ENCODE measurements at regions not wholly inside any gene's neighbourhood (a gene's known extent, or its start where the extent isn't known, plus 50 kb on each side); places are given as distances from the start of the nearest gene placed in this dataset.

DNA sequence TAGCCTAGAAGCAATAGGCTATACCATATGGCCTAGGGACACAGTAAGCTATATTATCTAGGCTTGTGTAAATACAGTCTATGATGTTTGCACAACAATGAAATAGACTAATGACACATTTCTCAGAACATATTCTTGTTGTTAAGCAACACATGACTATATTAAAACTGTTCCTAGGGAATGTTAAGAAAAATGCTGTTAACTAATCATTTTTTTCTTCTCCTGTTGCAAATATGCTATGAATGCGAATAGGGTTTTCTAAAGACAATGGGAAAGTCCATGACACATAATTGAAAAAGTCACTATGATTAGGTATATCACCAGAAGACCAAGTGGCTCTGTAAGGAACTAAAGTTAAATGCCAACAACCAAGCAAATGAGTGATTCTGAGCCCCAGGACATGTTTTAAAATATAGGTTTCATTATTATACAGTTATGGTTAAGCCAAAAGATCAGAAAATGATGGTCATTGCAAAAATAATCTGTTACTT lies 454.0 kb upstream of the SORCS1 start:
- Histone ChIP-seq H3K9me3 (ENCODE audit: control insufficient read depth, low read length) (no peaks in the 10 kb centered on the region), H3K4me3 (ENCODE audit: low read length in 2 of 2) (no peak overlapping the region), H3K36me3 (ENCODE audit: control insufficient read depth in 1 of 2, insufficient read depth in 2 of 2, low read length in 1 of 2) (no peaks in the 10 kb centered on the region), H3K4me1 (ENCODE audit: control insufficient read depth in 1 of 2, insufficient read depth in 2 of 2, low read length in 2 of 2) (no peaks in the 10 kb centered on the region), H3K27me3 (ENCODE audit: control insufficient read depth in 1 of 2, insufficient read depth in 2 of 2, low read length in 1 of 2) (no peaks in the 10 kb centered on the region), H3K27ac (ENCODE audit: low read depth in 1 of 2, low read length in 2 of 2) (no peak overlapping the region)
- ATAC-seq (ENCODE audit: low FRiP score) (no peak), DNase-seq (no peak)
- WGBS, 2 donors: 91 to 96% methylated on average over 1 of the region's 1 CpG
- intact Hi-C loops (cut with DNase I): no loop called here

DNA sequence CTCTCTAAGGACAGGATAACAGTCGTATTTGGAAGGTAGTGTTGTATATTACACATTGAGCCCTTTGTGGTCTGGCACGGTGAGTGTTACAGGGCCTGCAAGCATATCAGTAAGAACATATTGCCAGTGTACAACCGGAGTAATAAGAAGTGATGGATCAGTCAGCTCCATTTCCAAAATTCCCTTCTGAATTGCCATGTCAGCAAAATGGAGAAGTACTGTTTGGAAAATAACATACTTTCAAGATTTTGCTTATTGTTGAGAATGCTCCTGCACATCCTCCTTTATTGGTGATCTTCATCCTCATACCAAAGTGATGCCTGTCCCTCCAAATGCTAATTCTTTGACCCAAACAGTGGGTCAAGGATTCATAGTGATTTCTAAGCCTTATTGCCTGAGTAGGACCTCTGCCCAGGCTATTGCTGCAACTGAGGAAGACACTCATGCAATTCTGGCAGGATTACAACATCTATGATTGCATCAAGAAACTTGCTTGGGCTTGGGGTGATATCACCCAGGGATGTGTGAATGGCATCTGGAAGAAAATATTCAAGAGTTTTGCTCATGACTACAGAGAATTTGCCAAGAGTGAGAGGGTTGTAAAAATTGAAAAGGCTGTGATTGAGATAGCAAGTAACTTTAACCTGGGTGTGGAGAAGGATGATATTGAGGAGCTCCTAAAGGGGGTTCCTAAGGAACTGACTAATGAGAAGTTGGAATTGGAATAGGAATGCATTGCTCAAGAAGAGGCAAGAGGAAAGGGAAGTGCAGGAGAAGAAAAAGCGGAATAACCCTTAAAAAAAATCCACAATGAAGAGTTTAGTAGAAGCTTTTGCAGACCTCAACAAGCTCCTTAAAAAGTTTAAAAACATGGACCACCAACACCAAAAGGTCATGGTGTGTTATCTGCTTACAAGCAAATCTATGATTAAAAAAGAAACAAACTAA lies 452.2 kb upstream of the SORCS1 start:
- no peaks in the 10 kb centered on the region for H3K36me3 ChIP-seq (ENCODE audit: control insufficient read depth in 1 of 2, insufficient read depth in 2 of 2, low read length in 1 of 2)
- no peaks in the 10 kb centered on the region for H3K4me1 ChIP-seq (ENCODE audit: control insufficient read depth in 1 of 2, insufficient read depth in 2 of 2, low read length in 2 of 2)
- DNase-seq (no peak), ATAC-seq (ENCODE audit: low FRiP score) (no peak)
- intact Hi-C loops (cut with DNase I): no loop called here
- no peaks in the 10 kb centered on the region for H3K9me3 ChIP-seq (ENCODE audit: control insufficient read depth, low read length)
- H3K27ac ChIP-seq (ENCODE audit: low read depth in 1 of 2, low read length in 2 of 2): no peak overlapping the region
- 84 to 86% methylated on average over 4 of the region's 4 CpGs for WGBS, 2 donors
- no peak overlapping the region for H3K4me3 ChIP-seq (ENCODE audit: low read length in 2 of 2)
- no peaks in the 10 kb centered on the region for H3K27me3 ChIP-seq (ENCODE audit: control insufficient read depth in 1 of 2, insufficient read depth in 2 of 2, low read length in 1 of 2)

DNA sequence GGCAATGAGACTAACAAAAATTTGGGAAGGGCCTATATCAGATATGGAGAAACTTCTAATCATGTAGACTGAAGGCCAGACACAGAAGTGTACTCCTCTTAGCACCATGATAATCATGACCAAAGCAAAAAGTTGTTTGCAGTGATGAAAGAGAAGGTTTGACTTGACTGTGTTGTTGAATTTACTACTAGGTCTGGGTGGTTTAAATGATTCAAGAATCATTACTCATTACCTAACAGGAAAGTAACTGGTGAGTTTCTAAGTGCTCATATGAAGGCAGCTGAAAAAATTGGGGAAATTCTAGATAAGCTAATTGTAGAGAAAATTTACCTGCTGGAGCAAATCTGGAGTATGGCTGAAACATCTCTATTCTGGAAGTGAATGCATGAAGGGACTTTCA lies 451.5 kb upstream of the SORCS1 start:
- Histone ChIP-seq H3K4me1 (ENCODE audit: control insufficient read depth in 1 of 2, insufficient read depth in 2 of 2, low read length in 2 of 2) (no peaks in the 10 kb centered on the region), H3K36me3 (ENCODE audit: control insufficient read depth in 1 of 2, insufficient read depth in 2 of 2, low read length in 1 of 2) (no peaks in the 10 kb centered on the region), H3K27ac (ENCODE audit: low read depth in 1 of 2, low read length in 2 of 2) (no peak overlapping the region), H3K27me3 (ENCODE audit: control insufficient read depth in 1 of 2, insufficient read depth in 2 of 2, low read length in 1 of 2) (no peaks in the 10 kb centered on the region), H3K9me3 (ENCODE audit: control insufficient read depth, low read length) (no peaks in the 10 kb centered on the region), H3K4me3 (ENCODE audit: low read length in 2 of 2) (no peak overlapping the region)
- DNase-seq (no peak), ATAC-seq (ENCODE audit: low FRiP score) (no peak)
- intact Hi-C loops (cut with DNase I): no loop called here

DNA sequence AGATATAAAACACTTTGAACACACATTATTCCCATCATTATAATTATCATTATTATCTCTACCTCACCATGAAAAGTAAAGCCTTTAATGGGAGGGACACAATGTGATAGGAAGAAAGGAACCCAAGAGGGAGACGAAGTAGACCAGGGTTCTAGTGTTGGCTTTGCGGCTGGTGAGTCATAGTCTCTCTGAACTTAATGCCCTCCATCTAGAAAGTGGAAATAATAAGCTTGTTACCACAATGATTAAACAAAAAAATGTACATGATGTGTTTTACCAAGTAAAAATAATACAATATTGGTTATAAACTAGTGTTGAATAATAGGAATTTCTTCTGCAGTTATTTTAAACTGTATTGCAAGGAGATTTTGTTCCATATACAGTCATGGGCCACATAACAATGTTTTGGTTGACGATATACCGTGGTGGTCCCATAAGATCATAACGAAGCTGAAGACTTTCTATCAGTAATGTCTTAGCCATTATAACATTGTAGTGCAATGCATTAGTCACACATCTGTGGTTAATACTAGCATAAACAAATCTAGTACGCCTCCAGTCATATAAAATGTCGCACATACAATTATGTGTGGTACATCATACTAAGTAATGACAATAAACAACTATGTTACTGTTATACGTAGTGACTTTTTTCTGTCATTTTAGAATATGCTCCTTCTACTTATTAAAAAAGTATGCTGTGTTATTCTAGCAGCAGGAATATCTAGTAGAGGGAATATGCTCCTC lies 450.6 kb upstream of the SORCS1 start:
- no peak for ATAC-seq (ENCODE audit: low FRiP score)
- H3K4me3 ChIP-seq (ENCODE audit: low read length in 2 of 2): no peak overlapping the region
- intact Hi-C loops (cut with DNase I): no loop called here
- no peak for DNase-seq
- no peaks in the 10 kb centered on the region for H3K4me1 ChIP-seq (ENCODE audit: control insufficient read depth in 1 of 2, insufficient read depth in 2 of 2, low read length in 2 of 2)
- H3K9me3 ChIP-seq (ENCODE audit: control insufficient read depth, low read length): no peaks in the 10 kb centered on the region
- no peak overlapping the region for H3K27ac ChIP-seq (ENCODE audit: low read depth in 1 of 2, low read length in 2 of 2)
- no peaks in the 10 kb centered on the region for H3K27me3 ChIP-seq (ENCODE audit: control insufficient read depth in 1 of 2, insufficient read depth in 2 of 2, low read length in 1 of 2)
- 74 to 88% methylated on average over 8 of the region's 8 CpGs for WGBS, 2 donors
- H3K36me3 ChIP-seq (ENCODE audit: control insufficient read depth in 1 of 2, insufficient read depth in 2 of 2, low read length in 1 of 2): no peaks in the 10 kb centered on the region

DNA sequence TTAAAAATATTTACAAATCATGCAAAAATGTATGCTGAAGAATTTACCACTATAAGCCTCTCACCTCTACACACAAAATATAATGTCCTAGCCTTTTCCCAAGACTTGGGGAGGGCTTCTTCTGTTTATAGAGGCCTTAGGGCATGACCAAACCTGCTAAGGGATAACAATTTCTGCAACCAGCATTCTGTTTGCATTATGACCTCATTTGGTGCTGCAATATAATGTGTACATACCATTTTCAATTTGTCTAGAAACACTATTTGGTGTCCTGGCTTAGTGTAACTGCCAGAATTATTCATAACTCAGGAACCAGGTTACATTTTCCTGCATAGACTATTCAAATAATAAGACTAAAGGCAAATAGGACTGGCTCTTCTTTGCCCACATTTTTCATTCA lies 446.6 kb upstream of the SORCS1 start:
- Histone ChIP-seq H3K4me3 (ENCODE audit: low read length in 2 of 2) (no peak overlapping the region), H3K27ac (ENCODE audit: low read depth in 1 of 2, low read length in 2 of 2) (no peak overlapping the region), H3K9me3 (ENCODE audit: control insufficient read depth, low read length) (no peaks in the 10 kb centered on the region), H3K4me1 (ENCODE audit: control insufficient read depth in 1 of 2, insufficient read depth in 2 of 2, low read length in 2 of 2) (no peaks in the 10 kb centered on the region), H3K36me3 (ENCODE audit: control insufficient read depth in 1 of 2, insufficient read depth in 2 of 2, low read length in 1 of 2) (no peaks in the 10 kb centered on the region), H3K27me3 (ENCODE audit: control insufficient read depth in 1 of 2, insufficient read depth in 2 of 2, low read length in 1 of 2) (no peaks in the 10 kb centered on the region)
- intact Hi-C loops (cut with DNase I): no loop called here
- ATAC-seq (ENCODE audit: low FRiP score) (no peak), DNase-seq (no peak)

DNA sequence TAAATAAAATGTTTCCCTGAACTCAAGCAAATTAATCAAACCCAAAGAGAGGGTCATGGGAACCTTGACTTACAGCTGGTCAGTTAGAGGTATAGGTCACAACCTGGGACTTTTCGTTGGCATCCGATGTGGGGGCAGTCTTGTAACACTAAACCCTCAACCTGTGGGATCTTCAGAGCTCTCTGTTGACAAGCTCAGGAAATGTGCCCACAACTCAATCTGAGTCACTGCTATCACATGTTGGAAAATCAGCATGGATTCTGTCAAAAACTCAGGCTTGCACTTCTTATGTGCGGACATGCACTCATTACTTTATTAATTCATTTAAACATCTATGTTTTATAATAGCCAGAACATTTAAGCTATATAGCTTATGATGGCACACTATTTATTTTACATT lies 424.6 kb upstream of the SORCS1 start:
- H3K27ac ChIP-seq (ENCODE audit: low read depth in 1 of 2, low read length in 2 of 2): no peak overlapping the region
- no peaks in the 10 kb centered on the region for H3K36me3 ChIP-seq (ENCODE audit: control insufficient read depth in 1 of 2, insufficient read depth in 2 of 2, low read length in 1 of 2)
- H3K27me3 ChIP-seq (ENCODE audit: control insufficient read depth in 1 of 2, insufficient read depth in 2 of 2, low read length in 1 of 2): no peaks in the 10 kb centered on the region
- H3K4me1 ChIP-seq (ENCODE audit: control insufficient read depth in 1 of 2, insufficient read depth in 2 of 2, low read length in 2 of 2): no peaks in the 10 kb centered on the region
- peaks cover 4% of the 10 kb centered on the region for H3K9me3 ChIP-seq (ENCODE audit: control insufficient read depth, low read length)
- no peak for ATAC-seq (ENCODE audit: low FRiP score)
- no peak for DNase-seq
- no peak overlapping the region for H3K4me3 ChIP-seq (ENCODE audit: low read length in 2 of 2)
- intact Hi-C loops (cut with DNase I): no loop called here
- WGBS, 2 donors: 87 to 90% methylated on average over 3 of the region's 3 CpGs

DNA sequence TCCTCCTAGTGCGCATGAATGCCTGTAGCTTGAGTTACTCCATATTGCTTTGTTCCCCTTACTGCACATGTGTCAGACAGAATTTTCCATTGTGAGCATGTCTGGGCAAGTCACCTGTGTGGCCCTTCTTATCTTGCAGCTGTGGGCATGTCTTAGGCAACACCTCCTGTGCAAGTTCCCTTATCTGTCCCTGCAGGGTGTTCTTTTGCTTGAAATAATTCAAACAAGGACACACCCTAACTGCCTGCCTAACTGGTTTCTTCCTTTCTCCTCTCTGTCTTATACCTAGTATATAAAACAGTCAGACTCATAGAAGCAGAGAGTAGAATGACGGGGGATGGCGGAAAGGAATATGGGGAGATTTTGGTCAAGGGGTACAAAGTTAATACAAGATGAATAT lies 421.1 kb upstream of the SORCS1 start:
- Histone ChIP-seq H3K36me3 (ENCODE audit: control insufficient read depth in 1 of 2, insufficient read depth in 2 of 2, low read length in 1 of 2) (no peaks in the 10 kb centered on the region), H3K27me3 (ENCODE audit: control insufficient read depth in 1 of 2, insufficient read depth in 2 of 2, low read length in 1 of 2) (no peaks in the 10 kb centered on the region), H3K4me1 (ENCODE audit: control insufficient read depth in 1 of 2, insufficient read depth in 2 of 2, low read length in 2 of 2) (no peaks in the 10 kb centered on the region), H3K4me3 (ENCODE audit: low read length in 2 of 2) (no peak overlapping the region), H3K9me3 (ENCODE audit: control insufficient read depth, low read length) (peaks cover 3% of the 10 kb centered on the region), H3K27ac (ENCODE audit: low read depth in 1 of 2, low read length in 2 of 2) (no peak overlapping the region)
- intact Hi-C loops (cut with DNase I): no loop called here
- WGBS, 2 donors: 93% methylated on average over 3 of the region's 3 CpGs
- ATAC-seq (ENCODE audit: low FRiP score) (no peak), DNase-seq (no peak)

DNA sequence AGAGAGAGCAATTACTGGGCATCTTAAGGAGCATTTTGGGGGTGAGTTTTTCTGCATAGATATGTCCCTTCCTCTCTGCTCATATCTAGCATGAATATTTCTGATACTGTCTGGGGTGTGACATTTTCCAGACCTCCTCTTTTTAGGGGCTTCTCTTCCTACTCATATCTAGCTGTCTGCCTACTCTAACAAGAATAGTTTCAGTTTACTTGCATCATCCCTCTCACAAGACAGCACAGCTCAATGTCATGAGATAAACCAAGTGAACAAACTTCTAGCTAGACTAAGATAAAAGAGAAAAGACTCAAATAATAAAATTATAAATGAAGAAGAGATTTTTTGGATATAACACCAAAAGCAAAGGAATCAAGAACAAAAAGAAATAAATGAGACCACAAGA lies 419.5 kb upstream of the SORCS1 start:
- H3K27me3 ChIP-seq (ENCODE audit: control insufficient read depth in 1 of 2, insufficient read depth in 2 of 2, low read length in 1 of 2): no peaks in the 10 kb centered on the region
- ATAC-seq (ENCODE audit: low FRiP score): no peak
- H3K4me3 ChIP-seq (ENCODE audit: low read length in 2 of 2): no peak overlapping the region
- no peak overlapping the region for H3K27ac ChIP-seq (ENCODE audit: low read depth in 1 of 2, low read length in 2 of 2)
- intact Hi-C loops (cut with DNase I): no loop called here
- DNase-seq: no peak
- H3K36me3 ChIP-seq (ENCODE audit: control insufficient read depth in 1 of 2, insufficient read depth in 2 of 2, low read length in 1 of 2): no peaks in the 10 kb centered on the region
- no peaks in the 10 kb centered on the region for H3K4me1 ChIP-seq (ENCODE audit: control insufficient read depth in 1 of 2, insufficient read depth in 2 of 2, low read length in 2 of 2)
- H3K9me3 ChIP-seq (ENCODE audit: control insufficient read depth, low read length): peaks cover 3% of the 10 kb centered on the region

DNA sequence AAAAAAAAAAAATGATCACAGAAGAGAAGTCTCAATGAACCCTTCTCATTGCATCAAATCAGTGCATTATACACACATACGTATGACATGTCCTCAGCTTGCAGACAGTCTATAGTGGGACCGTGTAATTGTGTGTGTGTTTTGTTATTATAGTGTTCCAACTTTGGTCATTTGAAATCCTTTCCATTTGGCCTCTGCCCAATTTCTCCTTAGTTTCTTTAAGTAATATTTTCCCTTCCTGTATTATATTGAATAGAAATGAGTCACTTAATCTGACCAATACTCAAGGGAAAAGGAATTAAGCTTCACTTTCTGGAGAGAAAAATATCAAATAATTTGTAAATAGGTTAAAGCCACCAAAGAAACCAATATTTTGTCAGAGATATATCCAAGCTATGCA lies 415.5 kb upstream of the SORCS1 start:
- WGBS, 2 donors: 41 to 44% methylated on average over 2 of the region's 2 CpGs
- Histone ChIP-seq H3K4me1 (ENCODE audit: control insufficient read depth in 1 of 2, insufficient read depth in 2 of 2, low read length in 2 of 2) (no peaks in the 10 kb centered on the region), H3K9me3 (ENCODE audit: control insufficient read depth, low read length) (no peaks in the 10 kb centered on the region), H3K4me3 (ENCODE audit: low read length in 2 of 2) (no peak overlapping the region), H3K36me3 (ENCODE audit: control insufficient read depth in 1 of 2, insufficient read depth in 2 of 2, low read length in 1 of 2) (no peaks in the 10 kb centered on the region), H3K27me3 (ENCODE audit: control insufficient read depth in 1 of 2, insufficient read depth in 2 of 2, low read length in 1 of 2) (no peaks in the 10 kb centered on the region), H3K27ac (ENCODE audit: low read depth in 1 of 2, low read length in 2 of 2) (no peak overlapping the region)
- ATAC-seq (ENCODE audit: low FRiP score) (no peak), DNase-seq (no peak)
- intact Hi-C loops (cut with DNase I): no loop called here
